ENCODE measurements at regions not wholly inside any gene's neighbourhood (a gene's known extent, or its start where the extent isn't known, plus 50 kb on each side); places are given as distances from the start of the nearest gene placed in this dataset.

- DNase-seq, result no peak
Observed at GRCh38 chr5:111572561-111572960, 60.2 kb upstream of the STARD4 start.

GRCh38 chr5:111563031-111563822 is 50.9 kb upstream of the STARD4 start:
- DNase-seq, result no peak

GRCh38 chr5:111562561-111562960 is 50.2 kb upstream of the STARD4 start:
- no peak for DNase-seq
